Stimulated activated CD4-positive, alpha-beta T cell treated with anti-CD3 and anti-CD28 coated beads, TNF-alpha, amount 100 ng/mL, for 4 hours (primary cell): ENCODE measurements at regions not wholly inside any gene's neighbourhood (a gene's known extent, or its start where the extent isn't known, plus 50 kb on each side); places are given as distances from the start of the nearest gene placed in this dataset.

Experiments
- DNase-seq, 3 experiments: peaks; one replicate each; pipeline ENCODE4 v3.0.0-alpha.2; 2020; ENCODE audit warnings: low read depth in 3 of 3

- DNase-seq = no peak
Measured at GRCh38 chr9:91066856-91067255, 265.2 kb downstream of the SYK start.

- DNase-seq = no peak
Measured at GRCh38 chr9:91067306-91067860, 265.8 kb downstream of the SYK start.

- peak in 1 of 3 experiments; percentile 20 for DNase-seq
Measured at GRCh38 chr9:91071184-91071990, 269.8 kb downstream of the SYK start.

- no peak for DNase-seq
Measured at GRCh38 chr9:91073049-91073810, 271.6 kb downstream of the SYK start.

GRCh38 chr9:91073811-91074771 lies 272.5 kb downstream of the SYK start:
- no peak for DNase-seq

- no peak for DNase-seq
Measured at GRCh38 chr9:91074866-91075265, 273.2 kb downstream of the SYK start.

GRCh38 chr9:91075279-91075678 lies 273.7 kb downstream of the SYK start:
- no peak for DNase-seq

GRCh38 chr9:91077624-91078368 lies 276.2 kb downstream of the SYK start:
- no peak for DNase-seq

- DNase-seq = no peak
Measured at GRCh38 chr9:91078369-91078695, 276.7 kb downstream of the SYK start.

- no peak for DNase-seq
Measured at GRCh38 chr9:91082731-91083130, 279.0 kb downstream of the AUH start.

- no peak for DNase-seq
Measured at GRCh38 chr9:91084896-91085516, 276.7 kb downstream of the AUH start.

- DNase-seq = no peak
Measured at GRCh38 chr9:91085517-91086291, 276.0 kb downstream of the AUH start.

- DNase-seq = no peak
Measured at GRCh38 chr9:91086657-91087461, 274.9 kb downstream of the AUH start.

GRCh38 chr9:91087462-91087759 lies 274.3 kb downstream of the AUH start:
- no peak for DNase-seq

- no peak for DNase-seq
Measured at GRCh38 chr9:91089405-91090129, 272.2 kb downstream of the AUH start.

GRCh38 chr9:91090130-91090410 lies 271.6 kb downstream of the AUH start:
- no peak for DNase-seq

GRCh38 chr9:91092214-91092613 lies 269.5 kb downstream of the AUH start:
- DNase-seq = no peak

- DNase-seq = no peak
Measured at GRCh38 chr9:91094324-91095088, 267.2 kb downstream of the AUH start.
